ENCODE measurements at regions not wholly inside any gene's neighbourhood (a gene's known extent, or its start where the extent isn't known, plus 50 kb on each side); places are given as distances from the start of the nearest gene placed in this dataset.

DNA sequence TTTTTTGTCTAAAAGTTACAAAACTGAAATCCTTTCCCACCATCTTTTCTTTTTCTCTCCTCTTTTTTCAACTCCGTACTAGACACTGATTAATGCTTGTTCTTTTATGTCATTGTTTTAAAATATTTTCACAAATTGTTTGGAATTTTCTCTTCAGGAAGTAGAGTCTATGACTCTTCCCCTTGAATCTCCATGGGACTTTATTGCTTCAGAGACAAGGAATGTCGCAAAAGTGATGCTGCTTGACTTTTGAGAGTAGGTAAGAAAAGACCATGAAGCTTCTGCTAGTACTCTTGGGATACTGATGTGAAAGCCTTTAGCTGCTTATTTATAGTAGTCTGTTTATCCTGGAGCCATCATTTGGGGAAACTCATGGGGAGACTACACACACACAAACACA lies 260.1 kb upstream of the SLC10A2 start:
- in situ Hi-C loops (cut with MboI; ENCODE audit: low sequenced_read_pairs), result no loop called here

GRCh38 chr13:103325672-103326071 lies 259.5 kb upstream of the SLC10A2 start:
- in situ Hi-C loops (cut with MboI; ENCODE audit: low sequenced_read_pairs), result no loop called here

DNA sequence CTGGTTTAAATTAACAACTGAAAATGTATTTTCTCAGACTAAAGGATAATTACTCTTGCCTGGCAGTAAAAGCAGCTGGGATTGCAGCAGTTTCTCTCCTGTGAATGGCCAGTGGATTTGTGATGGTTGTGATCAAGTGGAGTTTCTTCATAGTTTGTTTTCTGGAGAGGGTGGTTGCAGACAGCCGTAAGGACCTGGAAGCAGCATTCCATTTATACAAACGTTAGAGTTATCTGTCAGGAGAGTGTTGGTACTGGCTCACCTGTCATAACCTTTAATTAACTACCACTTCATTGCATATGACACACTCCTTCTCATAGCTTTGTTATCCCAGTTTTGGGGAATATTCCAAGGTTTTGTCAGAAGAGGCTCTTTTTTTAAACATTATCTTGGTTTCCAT lies 258.4 kb upstream of the SLC10A2 start:
- in situ Hi-C loops (cut with MboI; ENCODE audit: low sequenced_read_pairs), result no loop called here

GRCh38 chr13:103315711-103316110 lies 249.5 kb upstream of the SLC10A2 start:
- in situ Hi-C loops (cut with MboI; ENCODE audit: low sequenced_read_pairs), result no loop called here

- in situ Hi-C loops (cut with MboI; ENCODE audit: low sequenced_read_pairs), result no loop called here
Measured at GRCh38 chr13:103312467-103312866, 246.2 kb upstream of the SLC10A2 start.

GRCh38 chr13:103308667-103309066 lies 242.4 kb upstream of the SLC10A2 start:
- in situ Hi-C loops (cut with MboI; ENCODE audit: low sequenced_read_pairs), result no loop called here

DNA sequence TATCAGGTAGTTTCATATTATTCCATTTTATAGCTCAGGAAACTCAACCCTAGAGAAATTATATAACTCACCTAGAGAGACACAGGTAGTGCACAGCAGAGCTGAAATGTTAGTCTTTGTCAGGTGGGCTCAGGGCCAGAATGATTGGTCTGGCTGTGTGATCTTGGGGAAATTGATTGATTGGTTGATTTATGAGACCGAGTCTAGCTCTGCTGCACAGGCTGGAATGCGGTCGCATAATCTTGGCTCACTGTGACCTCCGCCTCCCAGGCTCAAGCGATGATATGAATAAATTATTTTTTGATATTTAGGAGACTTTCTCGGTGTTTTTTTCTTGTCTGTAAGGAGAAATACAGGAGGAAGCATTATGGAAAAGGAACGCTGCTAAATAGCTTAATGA lies 239.9 kb upstream of the SLC10A2 start:
- in situ Hi-C loops (cut with MboI; ENCODE audit: low sequenced_read_pairs), result no loop called here

- in situ Hi-C loops (cut with MboI; ENCODE audit: low sequenced_read_pairs), result no loop called here
Measured at GRCh38 chr13:103303078-103303651, 236.9 kb upstream of the SLC10A2 start.

DNA sequence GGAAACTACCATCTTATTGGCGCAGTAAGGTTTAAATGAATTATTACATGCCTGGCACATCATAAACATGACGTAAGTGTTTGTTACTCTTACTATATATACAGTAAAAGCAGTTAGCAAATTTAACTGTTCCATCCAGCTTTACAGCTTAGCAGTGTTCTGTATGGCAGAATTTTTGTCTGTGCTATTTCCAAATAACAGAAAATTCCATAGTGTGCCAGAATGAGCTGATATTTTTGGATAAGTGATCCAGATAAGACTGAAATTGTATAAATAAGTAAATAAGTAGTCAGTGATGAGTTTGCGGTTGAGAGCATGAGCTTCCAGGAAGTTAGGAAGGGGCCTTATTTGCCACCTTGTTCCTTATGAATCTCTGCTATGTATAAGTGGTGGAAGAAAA lies 236.5 kb upstream of the SLC10A2 start:
- in situ Hi-C loops (cut with MboI; ENCODE audit: low sequenced_read_pairs), result no loop called here

DNA sequence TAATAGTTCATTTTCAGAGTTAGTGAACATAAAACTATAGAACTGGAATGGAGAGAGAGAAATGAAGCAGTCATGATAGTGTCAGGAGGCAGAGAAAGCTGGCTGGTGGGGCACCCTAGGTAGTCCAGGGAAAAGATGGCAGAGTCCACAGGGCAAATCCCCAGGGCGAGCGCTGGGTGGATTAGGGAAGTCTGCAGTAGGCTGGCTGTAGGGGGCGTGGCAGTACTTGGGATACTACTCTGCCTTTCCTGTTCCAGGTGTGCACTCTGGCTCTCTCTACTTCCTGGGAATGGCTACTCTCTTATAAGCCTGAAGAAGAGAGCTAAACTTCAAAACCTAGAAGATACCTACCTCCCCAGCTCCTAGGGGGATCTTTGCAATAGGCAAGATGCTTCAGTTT lies 232.9 kb upstream of the SLC10A2 start:
- in situ Hi-C loops (cut with MboI; ENCODE audit: low sequenced_read_pairs), result no loop called here

DNA sequence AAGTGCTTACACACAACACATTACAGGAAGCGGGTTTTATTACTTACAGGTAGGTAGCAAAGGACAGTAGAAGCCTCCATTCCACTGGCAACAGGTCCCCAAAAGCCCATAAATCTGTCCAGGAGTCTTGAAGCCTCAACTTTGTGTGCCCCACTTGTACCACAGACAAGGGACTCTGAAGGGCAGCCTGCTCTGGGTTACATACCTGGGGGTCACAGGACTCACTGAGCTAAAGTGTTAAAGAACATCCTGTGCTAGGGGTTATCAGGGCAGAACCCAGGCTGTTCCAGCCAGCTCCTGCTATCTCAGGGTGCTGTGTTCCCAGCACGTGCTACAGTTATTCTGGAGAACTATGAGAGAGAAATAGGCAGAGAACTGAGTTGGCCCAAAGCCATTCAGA lies 230.9 kb upstream of the SLC10A2 start:
- in situ Hi-C loops (cut with MboI; ENCODE audit: low sequenced_read_pairs), result no loop called here

- in situ Hi-C loops (cut with MboI; ENCODE audit: low sequenced_read_pairs), result no loop called here
Measured at GRCh38 chr13:103291798-103292572, 225.8 kb upstream of the SLC10A2 start.

DNA sequence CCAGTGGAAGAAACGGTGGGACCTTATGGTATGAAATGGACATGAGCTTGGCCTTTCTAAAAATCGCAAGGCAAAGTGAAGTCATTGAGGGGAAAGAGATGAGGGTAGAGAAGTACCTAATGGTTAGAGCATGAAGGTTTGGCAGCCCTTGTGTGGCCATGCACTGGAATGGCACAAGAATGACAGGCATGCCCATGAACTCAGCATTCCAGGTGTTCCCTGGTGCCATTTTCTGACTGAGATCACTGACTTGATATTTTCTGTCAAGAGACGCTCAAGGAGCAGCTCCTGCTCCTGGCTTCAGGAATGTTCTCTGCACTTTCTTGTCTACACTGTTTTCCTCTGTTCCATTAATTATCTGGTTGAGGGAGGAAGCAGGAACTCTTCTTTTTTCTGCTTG lies 225.0 kb upstream of the SLC10A2 start:
- in situ Hi-C loops (cut with MboI; ENCODE audit: low sequenced_read_pairs), result no loop called here

- in situ Hi-C loops (cut with MboI; ENCODE audit: low sequenced_read_pairs), result no loop called here
Measured at GRCh38 chr13:103289681-103290080, 223.5 kb upstream of the SLC10A2 start.

GRCh38 chr13:103288114-103288513 lies 221.9 kb upstream of the SLC10A2 start:
- in situ Hi-C loops (cut with MboI; ENCODE audit: low sequenced_read_pairs), result no loop called here

DNA sequence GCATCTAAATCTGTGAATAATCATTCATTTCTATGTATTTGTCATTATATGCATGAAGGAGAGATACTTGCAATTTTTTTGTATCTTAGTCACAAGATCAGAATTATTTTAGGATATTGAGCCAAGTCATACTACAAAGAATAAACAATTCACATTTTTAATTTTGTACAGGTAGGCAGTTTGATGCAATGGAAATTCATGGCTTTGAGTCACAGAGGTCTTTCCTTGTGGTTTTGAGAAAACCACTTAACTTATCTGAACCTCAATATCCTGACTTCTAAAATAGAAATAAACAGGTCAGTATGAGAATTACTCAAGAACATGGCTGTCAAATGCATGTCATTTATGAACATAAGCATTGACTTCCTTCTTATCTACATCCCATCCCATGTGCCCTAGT lies 221.4 kb upstream of the SLC10A2 start:
- in situ Hi-C loops (cut with MboI; ENCODE audit: low sequenced_read_pairs), result no loop called here

DNA sequence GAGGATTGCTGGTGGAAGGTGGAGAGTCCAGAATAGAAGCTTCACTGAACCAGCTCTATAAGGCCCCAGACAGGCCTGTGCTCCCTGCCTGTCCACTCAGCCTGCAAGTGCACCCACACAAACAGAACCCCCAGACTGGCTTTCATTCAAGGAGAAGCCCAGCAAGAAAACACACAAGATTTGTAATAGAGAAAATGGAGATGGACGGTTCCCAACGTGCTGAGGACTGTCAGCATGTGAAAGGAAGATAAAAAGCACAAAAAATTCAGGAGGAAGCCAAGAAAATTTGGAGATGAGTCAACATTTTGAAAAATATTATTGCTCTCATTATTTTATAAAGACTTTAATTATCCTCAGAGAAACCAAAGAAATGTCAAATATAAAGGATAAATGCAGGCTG lies 218.2 kb upstream of the SLC10A2 start:
- in situ Hi-C loops (cut with MboI; ENCODE audit: low sequenced_read_pairs), result no loop called here

DNA sequence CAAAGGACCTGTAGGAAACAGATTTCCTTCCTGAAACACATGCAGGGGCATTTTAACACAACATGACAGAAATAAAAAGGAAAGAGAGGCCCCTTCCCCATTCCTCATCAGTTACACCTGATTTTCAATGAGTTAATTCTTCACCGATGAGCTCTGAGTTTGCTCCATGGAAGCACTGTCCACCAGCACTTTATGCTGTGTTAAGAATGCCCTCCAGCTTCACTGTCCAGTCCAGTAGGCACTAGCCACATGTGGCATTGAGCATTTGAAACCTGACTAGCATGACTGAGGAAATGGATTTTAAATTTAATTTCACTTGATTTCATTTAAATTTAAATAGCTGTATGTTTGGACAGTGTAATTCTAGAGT lies 217.2 kb upstream of the SLC10A2 start:
- in situ Hi-C loops (cut with MboI; ENCODE audit: low sequenced_read_pairs), result no loop called here

- in situ Hi-C loops (cut with MboI; ENCODE audit: low sequenced_read_pairs), result no loop called here
Measured at GRCh38 chr13:103282571-103283450, 216.6 kb upstream of the SLC10A2 start.

GRCh38 chr13:103277959-103278694 lies 211.9 kb upstream of the SLC10A2 start:
- in situ Hi-C loops (cut with MboI; ENCODE audit: low sequenced_read_pairs), result no loop called here

DNA sequence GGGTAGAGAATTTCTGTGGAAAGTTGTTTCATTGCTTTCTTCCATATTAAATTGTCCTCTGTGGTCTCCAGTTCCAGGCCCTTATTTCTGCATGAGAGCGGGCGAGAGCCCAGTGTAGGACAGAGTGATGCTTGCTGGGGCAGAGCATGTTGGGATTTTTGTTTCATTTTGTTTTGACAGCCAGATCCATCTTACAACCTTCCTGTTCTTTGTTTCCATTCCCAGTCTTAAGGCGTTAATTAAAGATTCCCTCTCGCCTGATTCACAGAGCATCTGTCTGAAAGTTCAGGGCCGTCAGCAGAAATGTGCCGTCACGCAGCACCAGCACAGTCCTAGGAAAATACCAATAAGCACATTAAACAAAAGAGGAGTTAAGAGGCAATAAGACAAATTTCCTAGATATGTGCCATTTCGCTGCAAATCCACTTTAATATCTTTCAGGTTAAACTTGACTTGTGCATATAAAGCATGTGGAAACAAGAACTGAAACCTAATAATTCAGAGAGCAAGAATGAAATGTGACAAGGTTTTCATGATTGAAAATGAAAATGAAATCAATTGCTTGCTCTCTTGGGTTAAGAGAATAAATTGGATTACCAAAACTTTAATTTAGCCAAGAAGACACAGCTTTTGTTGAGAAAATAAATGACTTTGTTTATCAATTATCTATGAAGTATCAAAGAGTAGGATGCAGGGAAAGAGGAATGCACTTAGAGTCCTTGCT lies 210.7 kb upstream of the SLC10A2 start:
- in situ Hi-C loops (cut with MboI; ENCODE audit: low sequenced_read_pairs), result no loop called here

Data from HL-60/S4 (cell line).